Cerebellar nuclear complex (tissue), 1 donor: ENCODE measurements at regions not wholly inside any gene's neighbourhood (a gene's known extent, or its start where the extent isn't known, plus 50 kb on each side); places are given as distances from the start of the nearest gene placed in this dataset.

ENCODE experiments used
- DNase-seq, 2 experiments: peaks; one replicate each; lab custom pipeline; 2025; lab: John Stamatoyannopoulos, UW

- DNase-seq, result no peak
Measured at GRCh38 chr11:92869716-92870115, 99.7 kb upstream of the MTNR1B start.

DNA sequence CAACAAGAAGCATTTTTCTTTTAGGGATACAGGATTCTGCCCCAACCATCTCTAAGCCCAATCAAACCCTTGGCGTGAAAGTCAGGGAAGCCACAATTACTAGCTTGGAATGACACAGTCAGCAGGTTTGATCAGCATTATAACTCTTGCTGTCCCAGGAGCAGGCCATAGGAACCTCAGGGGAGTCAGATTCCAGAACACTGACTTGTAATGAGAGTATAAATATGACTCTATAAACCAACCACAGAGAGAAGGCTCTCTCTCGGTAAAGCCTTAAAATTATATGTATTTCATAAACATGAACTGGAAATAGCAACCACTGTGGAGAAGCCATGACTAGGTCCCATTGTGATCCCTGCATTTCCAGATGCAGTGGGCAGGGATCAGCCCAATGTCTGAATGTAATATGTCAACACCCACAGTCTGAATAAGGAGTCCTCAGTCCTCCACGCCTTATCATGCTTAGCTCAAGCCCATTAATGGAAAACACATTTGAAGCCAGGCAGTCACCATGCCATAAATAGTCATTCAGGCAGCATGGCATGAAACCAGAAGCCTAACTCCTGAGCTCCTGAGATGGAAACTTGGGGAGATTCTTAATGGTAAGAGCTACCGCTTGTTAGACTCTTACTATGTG lies 99.1 kb upstream of the MTNR1B start:
- DNase-seq, result no peak

GRCh38 chr11:92873551-92873950 lies 95.9 kb upstream of the MTNR1B start:
- no peak for DNase-seq

GRCh38 chr11:92875473-92875872 lies 94.0 kb upstream of the MTNR1B start:
- no peak for DNase-seq

GRCh38 chr11:92879086-92879485 lies 90.4 kb upstream of the MTNR1B start:
- DNase-seq, result no peak

DNA sequence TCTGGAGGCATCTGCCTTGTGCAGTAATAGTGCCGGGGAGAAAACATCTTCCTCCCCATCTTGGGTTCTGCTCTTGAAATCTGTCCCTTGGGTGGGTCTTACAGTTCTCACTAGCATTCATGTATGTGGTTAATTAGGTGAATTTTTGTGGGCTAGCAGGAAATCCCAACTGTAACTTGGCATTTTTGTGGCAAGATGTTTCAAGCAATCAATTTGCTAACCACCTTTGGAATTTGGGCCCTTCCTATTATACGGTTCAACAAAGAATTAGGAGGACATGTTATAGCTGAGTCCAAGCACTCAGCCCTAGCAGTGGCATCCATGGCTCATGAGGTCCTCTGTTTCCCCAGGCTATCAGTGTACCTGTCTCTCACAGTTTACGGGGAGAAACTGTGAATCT lies 89.1 kb upstream of the MTNR1B start:
- no peak for DNase-seq

- no peak for DNase-seq
Measured at GRCh38 chr11:92881940-92882450, 87.5 kb upstream of the MTNR1B start.

GRCh38 chr11:92882828-92883611 lies 86.4 kb upstream of the MTNR1B start:
- DNase-seq, result no peak

GRCh38 chr11:92885600-92885999 lies 83.9 kb upstream of the MTNR1B start:
- DNase-seq, result no peak

GRCh38 chr11:92886243-92886905 lies 83.1 kb upstream of the MTNR1B start:
- peak in 1 of 2 experiments; percentile 39 for DNase-seq

DNA sequence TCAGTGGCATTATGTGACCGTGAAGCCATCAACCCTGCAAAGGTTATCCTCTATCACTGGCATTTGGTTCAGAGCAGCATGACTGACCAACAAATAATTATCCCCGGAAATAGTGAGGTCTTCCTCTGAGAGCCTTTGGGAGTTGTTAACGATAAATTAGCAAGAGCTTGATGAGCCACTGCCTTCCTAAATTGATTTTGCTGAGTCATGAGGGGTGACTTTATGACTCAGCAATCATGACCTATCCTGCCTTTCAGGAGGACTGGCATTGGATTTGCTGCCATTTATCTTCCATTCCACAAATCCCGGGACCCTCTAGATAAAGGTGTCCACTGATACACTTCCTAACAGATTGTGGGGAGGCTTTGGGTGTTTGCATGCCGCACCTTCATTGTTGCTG lies 80.8 kb upstream of the MTNR1B start:
- no peak for DNase-seq

GRCh38 chr11:92890846-92891245 lies 78.6 kb upstream of the MTNR1B start:
- DNase-seq, result no peak

DNA sequence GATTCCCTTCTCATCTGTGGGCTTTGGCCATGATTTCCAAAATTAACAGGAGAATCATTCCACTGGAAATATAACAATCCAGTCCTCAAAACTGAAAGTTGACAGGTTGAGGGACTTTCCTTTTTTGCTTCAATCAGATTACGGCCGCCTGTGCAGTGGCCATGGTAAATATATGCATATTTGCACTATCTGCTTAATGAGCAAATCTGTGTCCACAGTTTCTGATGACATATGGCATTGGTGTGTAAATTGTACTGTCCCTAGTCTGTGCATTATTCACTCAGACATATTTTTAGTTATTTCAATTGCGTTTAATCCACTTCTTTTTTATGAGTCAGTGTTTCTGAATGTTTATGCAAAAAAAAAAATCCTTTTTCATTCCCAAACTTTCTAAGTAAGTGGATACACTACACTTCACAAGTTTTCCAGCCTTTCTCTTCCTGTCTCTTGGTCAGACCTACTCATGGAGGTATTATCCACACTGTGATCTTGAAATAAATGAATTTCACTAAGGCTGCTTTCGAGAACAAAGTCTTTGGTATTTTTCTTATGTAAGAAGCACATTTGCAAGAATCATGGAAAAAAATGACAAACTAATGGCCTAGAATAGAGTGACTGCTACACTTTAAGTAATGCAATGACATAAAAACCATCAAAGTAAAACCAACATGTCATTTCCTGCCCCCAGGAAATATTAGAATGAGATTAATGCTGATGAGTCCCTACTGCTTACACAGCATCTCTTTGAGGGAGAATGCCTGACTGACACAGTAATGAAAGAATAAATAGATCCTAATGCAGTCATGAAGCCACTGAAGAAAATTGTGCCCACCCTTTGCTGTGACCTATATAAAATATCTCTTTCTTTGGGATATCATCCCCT lies 76.4 kb upstream of the MTNR1B start:
- DNase-seq, result no peak

- no peak for DNase-seq
Measured at GRCh38 chr11:92894197-92894596, 75.3 kb upstream of the MTNR1B start.

DNA sequence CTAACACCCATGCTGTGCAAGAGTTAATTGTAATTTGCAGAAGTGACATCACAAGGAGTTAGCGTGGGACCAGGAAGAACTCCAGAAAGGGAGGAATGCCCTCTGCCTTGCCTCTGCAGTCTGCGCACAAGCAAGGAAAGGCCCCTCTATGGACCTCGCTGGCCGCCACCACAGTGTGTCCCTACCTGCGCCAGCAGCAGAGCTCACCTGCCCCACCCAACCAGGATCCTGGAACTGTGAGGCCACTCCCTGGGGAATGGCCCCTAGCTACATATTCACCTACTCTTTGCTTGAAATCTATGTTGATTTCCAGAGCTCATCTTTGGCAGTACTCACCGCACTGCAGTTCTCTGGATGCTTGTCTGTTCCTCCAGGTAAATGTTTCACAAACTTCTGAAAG lies 72.0 kb upstream of the MTNR1B start:
- no peak for DNase-seq

- DNase-seq, result no peak
Measured at GRCh38 chr11:92902417-92902816, 67.0 kb upstream of the MTNR1B start.

DNA sequence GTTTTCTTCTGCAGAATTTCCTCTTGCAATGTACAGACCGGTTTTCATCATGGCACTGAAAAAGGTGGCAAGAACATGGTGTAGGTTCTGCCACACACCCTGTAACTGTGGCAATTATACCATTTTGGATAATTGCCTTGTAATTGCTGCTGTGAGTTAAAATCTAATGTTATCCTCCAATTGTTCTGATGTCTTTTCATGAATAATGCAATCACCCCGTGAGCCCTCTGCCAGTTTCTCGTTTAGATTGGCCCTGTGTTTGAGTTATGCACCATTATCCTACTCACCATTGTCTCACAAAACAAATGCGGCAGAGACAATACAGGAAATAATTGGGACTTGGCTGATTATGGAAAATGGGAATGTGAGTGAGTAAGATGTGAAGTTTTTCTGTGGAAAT lies 61.8 kb upstream of the MTNR1B start:
- DNase-seq, result no peak

DNA sequence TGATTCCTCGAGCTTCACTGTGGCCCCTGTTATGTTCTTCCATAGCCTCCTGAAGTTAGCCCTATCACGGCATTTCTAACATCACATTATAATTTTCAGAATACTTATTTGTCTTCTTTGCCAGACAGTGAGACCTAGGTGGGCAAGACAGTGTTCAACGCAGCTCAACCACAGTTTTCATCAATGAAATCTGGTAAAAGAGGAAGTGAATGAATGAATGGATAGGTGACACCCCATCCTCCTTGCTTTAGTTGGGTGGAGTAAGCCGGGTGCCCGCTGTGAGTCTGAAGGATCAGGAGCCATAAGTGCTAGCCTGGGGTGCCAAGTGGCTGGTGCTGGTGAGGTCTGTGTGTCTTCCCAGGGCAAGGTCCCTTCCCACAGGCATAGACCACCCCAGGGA lies 60.2 kb upstream of the MTNR1B start:
- DNase-seq, result no peak

DNA sequence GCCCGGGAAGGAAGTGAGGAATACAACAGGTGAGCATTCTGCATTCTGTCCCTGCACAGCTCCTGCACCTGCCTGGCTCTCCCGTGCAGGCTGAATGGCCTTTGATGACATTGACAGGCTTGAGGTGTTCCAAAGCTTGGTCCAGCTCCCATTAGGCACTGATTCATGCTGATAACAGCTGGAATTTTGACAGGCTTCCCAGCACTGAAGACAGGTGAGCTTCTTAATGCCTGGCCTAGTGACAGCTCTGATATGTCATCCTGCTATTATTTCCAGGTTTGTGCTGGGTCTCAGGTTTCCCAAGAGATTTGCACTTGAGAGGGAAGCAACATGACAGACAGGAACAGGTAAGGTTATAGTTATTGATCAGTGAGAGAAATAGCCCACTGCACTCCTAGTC lies 58.0 kb upstream of the MTNR1B start:
- DNase-seq, result no peak

GRCh38 chr11:92915551-92915950 lies 53.9 kb upstream of the MTNR1B start:
- DNase-seq, result no peak

GRCh38 chr11:92916299-92916698 lies 53.2 kb upstream of the MTNR1B start:
- DNase-seq, result no peak

- DNase-seq, result no peak
Measured at GRCh38 chr11:92917927-92918326, 51.5 kb upstream of the MTNR1B start.
